Lung (tissue), 11 donors: ENCODE measurements at regions not wholly inside any gene's neighbourhood (a gene's known extent, or its start where the extent isn't known, plus 50 kb on each side); places are given as distances from the start of the nearest gene placed in this dataset.

Source experiments
- ATAC-seq: fragments of 200-7000 bp; cut with Tn5 transposase; one replicate; pipeline ENCODE4 v1.9.1; 2020; ENCODE audit warnings: moderate number of reproducible peaks; ENCODE audit not compliant: insufficient read depth, low FRiP score
- DNase-seq, 3 donors: peaks; one replicate each; pipeline ENCODE4 v3.0.0-alpha.2; 2013 to 2017
- H3K27ac ChIP-seq, 2 donors: one replicate each; pipeline ENCODE4 v1.5.1; 2013; ENCODE audit warnings: mild to moderate bottlenecking in 2 of 2, moderate library complexity in 2 of 2, control low read depth in 1 of 2, inconsistent platforms in 1 of 2, low read depth in 1 of 2, low read length in 1 of 2
- H3K27me3 ChIP-seq, 3 donors: one replicate each; pipeline ENCODE4 v1.5.1; 2013; ENCODE audit warnings: low read length in 2 of 3; ENCODE audit not compliant: control insufficient read depth in 3 of 3, insufficient read depth in 3 of 3
- H3K36me3 ChIP-seq, 4 donors: one replicate each; pipeline ENCODE4 v1.5.1; 2013; ENCODE audit warnings: low read length in 4 of 4, mild to moderate bottlenecking in 1 of 4, moderate library complexity in 1 of 4; ENCODE audit not compliant: control insufficient read depth in 4 of 4, insufficient read depth in 4 of 4
- H3K4me1 ChIP-seq, 5 donors: one replicate each; pipeline ENCODE4 v1.5.1; 2013; ENCODE audit warnings: low read length in 5 of 5, mild to moderate bottlenecking in 2 of 5, moderate library complexity in 1 of 5; ENCODE audit not compliant: control insufficient read depth in 5 of 5, insufficient read depth in 5 of 5
- H3K4me3 ChIP-seq: one replicate; pipeline ENCODE4 v1.5.1; 2013; ENCODE audit warnings: mild to moderate bottlenecking, control low read depth, moderate library complexity
- H3K9ac ChIP-seq, 2 donors: one replicate each; pipeline ENCODE4 v1.5.1; 2013; ENCODE audit warnings: low read length in 2 of 2, control low read depth in 1 of 2; ENCODE audit not compliant: insufficient read depth in 1 of 2
- H3K9me3 ChIP-seq, 4 donors: one replicate each; pipeline ENCODE4 v1.5.1; 2013; ENCODE audit warnings: low read length in 3 of 4, mild to moderate bottlenecking in 1 of 4, moderate library complexity in 1 of 4; ENCODE audit not compliant: control insufficient read depth in 4 of 4, insufficient read depth in 3 of 4
- WGBS, 2 donors: extraction: QIAGEN DNeasy Blood & Tissue Kit; methylation state at CpG; one replicate each; pipeline ENCODE4 v1.1.7; 2013; 5-methylcytosine and 5-hydroxymethylcytosine counted together
- TF ChIP-seq, protein P1 (sequence below): IDR thresholded peaks from 2 replicates; pipeline ENCODE4 v1.5.1; 2012; ENCODE audit warnings: mild to moderate bottlenecking; ENCODE audit errors: control extremely low read depth, extremely low read depth
- donor health status: control.
- donor health status: control.
- donor health status: Bipolar disorder and iron deficiency.
- donor health status: healthy.
- donor health status: DM: yes; HTN: yes; CAD: no.

DNA sequence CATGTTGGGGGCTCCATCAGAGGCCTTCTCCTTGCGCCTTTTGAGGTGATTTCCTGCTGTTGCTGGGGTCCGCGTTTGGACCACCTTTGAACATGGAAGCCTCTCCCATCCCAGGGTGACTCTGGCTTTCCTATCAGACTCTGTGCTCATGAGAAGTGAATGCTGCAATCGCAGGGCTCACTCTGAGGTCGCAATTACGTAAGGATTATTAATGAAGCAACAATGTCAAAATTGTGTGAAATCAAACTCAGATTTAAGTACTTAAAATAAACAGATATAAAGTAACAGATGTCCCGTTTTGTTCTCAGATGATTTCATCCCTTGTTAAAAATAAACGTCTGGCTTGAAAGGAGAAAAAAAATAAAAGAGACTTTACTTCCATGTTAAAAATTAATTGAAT, 634.2 kb downstream of the BNC2 start:
- TF ChIP-seq, protein P1, sequence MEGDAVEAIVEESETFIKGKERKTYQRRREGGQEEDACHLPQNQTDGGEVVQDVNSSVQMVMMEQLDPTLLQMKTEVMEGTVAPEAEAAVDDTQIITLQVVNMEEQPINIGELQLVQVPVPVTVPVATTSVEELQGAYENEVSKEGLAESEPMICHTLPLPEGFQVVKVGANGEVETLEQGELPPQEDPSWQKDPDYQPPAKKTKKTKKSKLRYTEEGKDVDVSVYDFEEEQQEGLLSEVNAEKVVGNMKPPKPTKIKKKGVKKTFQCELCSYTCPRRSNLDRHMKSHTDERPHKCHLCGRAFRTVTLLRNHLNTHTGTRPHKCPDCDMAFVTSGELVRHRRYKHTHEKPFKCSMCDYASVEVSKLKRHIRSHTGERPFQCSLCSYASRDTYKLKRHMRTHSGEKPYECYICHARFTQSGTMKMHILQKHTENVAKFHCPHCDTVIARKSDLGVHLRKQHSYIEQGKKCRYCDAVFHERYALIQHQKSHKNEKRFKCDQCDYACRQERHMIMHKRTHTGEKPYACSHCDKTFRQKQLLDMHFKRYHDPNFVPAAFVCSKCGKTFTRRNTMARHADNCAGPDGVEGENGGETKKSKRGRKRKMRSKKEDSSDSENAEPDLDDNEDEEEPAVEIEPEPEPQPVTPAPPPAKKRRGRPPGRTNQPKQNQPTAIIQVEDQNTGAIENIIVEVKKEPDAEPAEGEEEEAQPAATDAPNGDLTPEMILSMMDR = no peak
- Histone ChIP-seq H3K27me3 (no peaks in the 10 kb centered on the region), H3K36me3 (no peaks in the 10 kb centered on the region), H3K9me3 (peaks cover 0 to 15% (median 3%) of the 10 kb centered on the region in 4 donors), H3K27ac (no peak overlapping the region), H3K4me3 (no peak overlapping the region), H3K9ac (no peak overlapping the region), H3K4me1 (peaks cover 0 to 23% (median 6%) of the 10 kb centered on the region in 5 donors)
- no peak for ATAC-seq
- WGBS, 2 donors = 67 to 69% methylated on average over 8 of the region's 8 CpGs
- DNase-seq = peak; percentile 63 to 98 (median 96)

DNA sequence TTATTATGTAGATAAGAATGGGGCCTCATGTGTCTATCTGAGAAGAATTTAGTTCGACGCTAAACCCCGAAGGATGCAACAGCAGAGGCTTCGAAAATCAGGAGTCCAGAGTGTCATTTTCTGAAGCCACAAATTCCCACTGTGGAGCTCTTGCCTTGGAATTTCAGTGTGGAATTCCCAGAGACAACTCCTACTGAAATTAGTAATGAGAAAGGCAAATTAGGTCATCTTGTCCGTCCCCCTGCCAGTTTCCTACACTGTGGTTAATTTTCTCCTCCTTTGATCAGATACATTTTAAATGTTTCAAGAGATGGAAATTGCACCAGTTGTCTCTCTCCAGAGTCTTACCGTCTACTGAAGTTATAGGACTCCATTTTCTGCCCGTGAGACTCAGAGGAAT, 633.6 kb downstream of the BNC2 start:
- H3K27me3 ChIP-seq = no peaks in the 10 kb centered on the region
- H3K4me1 ChIP-seq = peaks cover 0 to 23% (median 6%) of the 10 kb centered on the region in 5 donors
- no peak overlapping the region for H3K9ac ChIP-seq
- H3K27ac ChIP-seq = no peak overlapping the region
- H3K9me3 ChIP-seq = peaks cover 0 to 15% (median 3%) of the 10 kb centered on the region in 4 donors
- WGBS, 2 donors = 82 to 90% methylated on average over 7 of the region's 7 CpGs
- H3K36me3 ChIP-seq = no peaks in the 10 kb centered on the region
- TF ChIP-seq, protein P1 = no peak
- H3K4me3 ChIP-seq = no peak overlapping the region
- ATAC-seq (no peak), DNase-seq (no peak)

DNA sequence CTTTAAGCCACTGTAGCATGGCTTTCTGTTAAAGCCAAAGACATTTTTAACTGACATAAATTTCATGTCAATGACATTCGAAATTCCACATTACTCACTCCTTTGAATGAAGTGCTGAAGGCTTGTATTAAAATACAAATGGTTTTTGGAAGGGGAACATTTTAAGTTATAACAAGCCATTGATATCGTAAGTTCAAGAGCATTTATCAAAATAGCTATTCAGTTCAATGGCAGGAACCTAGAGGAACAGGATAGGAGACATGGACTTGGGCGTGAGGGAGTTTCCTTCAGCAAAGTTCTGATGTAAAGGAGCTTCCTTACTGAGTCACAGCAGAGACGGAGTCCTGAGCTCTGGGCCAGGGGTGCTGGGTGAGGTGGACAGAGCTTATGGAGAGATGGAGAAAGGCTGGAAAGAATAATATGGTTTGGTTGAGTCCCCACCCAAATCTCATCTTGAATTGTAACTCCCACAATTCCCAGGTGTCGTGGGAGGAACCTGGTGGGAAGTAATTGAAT, 631.8 kb downstream of the BNC2 start:
- Histone ChIP-seq H3K4me1 (peaks cover 0 to 23% (median 6%) of the 10 kb centered on the region in 5 donors), H3K9ac (no peak overlapping the region), H3K4me3 (no peak overlapping the region), H3K9me3 (peaks cover 0 to 13% (median 3%) of the 10 kb centered on the region in 4 donors), H3K27ac (no peak overlapping the region), H3K36me3 (no peaks in the 10 kb centered on the region), H3K27me3 (no peaks in the 10 kb centered on the region)
- WGBS, 2 donors = 85 to 86% methylated on average over 5 of the region's 5 CpGs
- ATAC-seq (no peak), DNase-seq (no peak)
- TF ChIP-seq, protein P1 = no peak

DNA sequence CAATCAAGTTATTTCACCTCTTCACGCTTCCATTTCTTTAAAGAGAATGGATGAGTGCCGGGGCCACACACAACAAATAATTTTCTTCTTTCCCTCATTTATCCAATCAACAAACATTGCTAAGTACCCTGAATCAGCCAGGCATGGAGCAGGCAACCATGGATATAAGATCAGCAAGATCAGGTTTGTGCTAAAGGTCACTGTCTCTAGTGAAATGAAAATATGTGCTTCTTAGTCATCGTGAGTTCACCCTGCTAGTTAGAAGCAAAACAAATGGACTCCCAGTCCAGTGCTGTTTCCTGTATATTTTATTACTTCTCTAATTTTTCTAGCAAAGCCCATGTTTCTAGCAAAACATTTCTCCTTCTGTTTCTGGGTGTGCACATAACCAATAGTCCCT, 629.2 kb downstream of the BNC2 start:
- DNase-seq (no peak), ATAC-seq (no peak)
- Histone ChIP-seq H3K4me1 (peaks cover 0 to 12% (median 2%) of the 10 kb centered on the region in 5 donors), H3K9me3 (no peaks in the 10 kb centered on the region), H3K27ac (no peak overlapping the region), H3K27me3 (no peaks in the 10 kb centered on the region), H3K36me3 (no peaks in the 10 kb centered on the region), H3K4me3 (no peak overlapping the region), H3K9ac (no peak overlapping the region)
- TF ChIP-seq, protein P1 = no peak
- WGBS, 2 donors = 74 to 81% methylated on average over 3 of the region's 3 CpGs
